Testis (tissue), 2 donors: ENCODE measurements at regions not wholly inside any gene's neighbourhood (a gene's known extent, or its start where the extent isn't known, plus 50 kb on each side); places are given as distances from the start of the nearest gene placed in this dataset.

Experiments used
- CTCF ChIP-seq, 3 experiments: fragments of 450-650 bp in 2 of 3; fragments of 200-600 bp in 1 of 3; sonication (generic) in 1 of 3; IDR thresholded peaks; one replicate each; pipeline ENCODE4 v1.5.1; 2016 to 2019; ENCODE audit warnings: antibody characterized with exemption in 3 of 3, mild to moderate bottlenecking in 2 of 3, moderate library complexity in 1 of 3
- POLR2A ChIP-seq: fragments of 450-650 bp; IDR thresholded peaks from one replicate; pipeline ENCODE4 v1.6.1; 2017; ENCODE audit warnings: antibody characterized with exemption, mild to moderate bottlenecking, moderate library complexity

- no peak for TF ChIP-seq CTCF (IDR thresholded peaks at IDR 0.05)
- TF ChIP-seq POLR2A, result no peak
Observed at GRCh38 chr2:143899987-143900386, 619.9 kb downstream of the ZEB2 start.
